ENCODE measurements at regions not wholly inside any gene's neighbourhood (a gene's known extent, or its start where the extent isn't known, plus 50 kb on each side); places are given as distances from the start of the nearest gene placed in this dataset.
A peak's percentile ranks its signal among the peaks of the same experiment; 100 is the strongest.

GRCh38 chr4:13851085-13851940 lies 223.8 kb upstream of the BOD1L1 start:
- DNase-seq = no peak

GRCh38 chr4:13852411-13852810 lies 224.9 kb upstream of the BOD1L1 start:
- DNase-seq = no peak

GRCh38 chr4:13856387-13856786 lies 228.9 kb upstream of the BOD1L1 start:
- no peak for DNase-seq

- DNase-seq = no peak
Measured at GRCh38 chr4:13857397-13857796, 229.9 kb upstream of the BOD1L1 start.

- DNase-seq = no peak
Measured at GRCh38 chr4:13857800-13858199, 230.3 kb upstream of the BOD1L1 start.

GRCh38 chr4:13859423-13859822 lies 231.9 kb upstream of the BOD1L1 start:
- no peak for DNase-seq

- no peak for DNase-seq
Measured at GRCh38 chr4:13860126-13860525, 232.6 kb upstream of the BOD1L1 start.

GRCh38 chr4:13865871-13866669 lies 238.5 kb upstream of the BOD1L1 start:
- peak; percentile 39 for DNase-seq

- DNase-seq = no peak
Measured at GRCh38 chr4:13866881-13867280, 239.4 kb upstream of the BOD1L1 start.

- no peak for DNase-seq
Measured at GRCh38 chr4:13872155-13872554, 244.6 kb upstream of the BOD1L1 start.

GRCh38 chr4:13872955-13873354 lies 245.4 kb upstream of the BOD1L1 start:
- DNase-seq = no peak

- no peak for DNase-seq
Measured at GRCh38 chr4:13875181-13875580, 247.7 kb upstream of the BOD1L1 start.

GRCh38 chr4:13876131-13876530 lies 248.6 kb upstream of the BOD1L1 start:
- no peak for DNase-seq

- DNase-seq = no peak
Measured at GRCh38 chr4:13876940-13877339, 249.4 kb upstream of the BOD1L1 start.

GRCh38 chr4:13877626-13878025 lies 250.1 kb upstream of the BOD1L1 start:
- DNase-seq = no peak

GRCh38 chr4:13881892-13882291 lies 254.4 kb upstream of the BOD1L1 start:
- DNase-seq = no peak

GRCh38 chr4:13887010-13887409 lies 259.5 kb upstream of the BOD1L1 start:
- DNase-seq = no peak

- DNase-seq = no peak
Measured at GRCh38 chr4:13888112-13888511, 260.6 kb upstream of the BOD1L1 start.

- no peak for DNase-seq
Measured at GRCh38 chr4:13891544-13891939, 264.0 kb upstream of the BOD1L1 start.

GRCh38 chr4:13892739-13893105 lies 265.2 kb upstream of the BOD1L1 start:
- no peak for DNase-seq

- DNase-seq = no peak
Measured at GRCh38 chr4:13893211-13893610, 265.7 kb upstream of the BOD1L1 start.

- no peak for DNase-seq
Measured at GRCh38 chr4:13893987-13894386, 266.5 kb upstream of the BOD1L1 start.

GRCh38 chr4:13900780-13901179 lies 273.3 kb upstream of the BOD1L1 start:
- DNase-seq = no peak

GRCh38 chr4:13902146-13902545 lies 274.6 kb upstream of the BOD1L1 start:
- no peak for DNase-seq
